CD4-positive, alpha-beta T cell (primary cell): ENCODE measurements at regions not wholly inside any gene's neighbourhood (a gene's known extent, or its start where the extent isn't known, plus 50 kb on each side); places are given as distances from the start of the nearest gene placed in this dataset.

Experiments
- ATAC-seq: fragments of 200-7000 bp; cut with Tn5 transposase; one replicate; pipeline ENCODE4 v1.10.0; 2022; ENCODE audit warnings: mild to moderate bottlenecking; ENCODE audit not compliant: poor library complexity
- CTCF ChIA-PET: fragments of 350-600 bp; sonication (Branson Sonifier 250); formaldehyde crosslinking; loops from one replicate; lab custom pipeline; 2021; ENCODE audit warnings: antibody characterized with exemption, inconsistent platforms; lab: Charles Lee
- POLR2A ChIA-PET: fragments of 350-600 bp; sonication (Branson Sonifier 250); formaldehyde crosslinking; loops from one replicate; lab custom pipeline; 2021; ENCODE audit warnings: antibody characterized with exemption, inconsistent platforms; lab: Charles Lee
- DNase-seq, 14 experiments: peaks; one replicate each; pipeline ENCODE4 v3.0.0-alpha.2; 2013 to 2020; ENCODE audit warnings: mixed read lengths in 2 of 14
- H3K27ac ChIP-seq, 2 donors: one replicate each; pipeline versions ENCODE4 v1.5.1 to v1.7.0; 2013; ENCODE audit warnings: low read length in 2 of 2, low read depth in 1 of 2, mild to moderate bottlenecking in 1 of 2
- H3K27me3 ChIP-seq, 2 experiments: 1 replicate in 1 of 2; 2 replicates in 1 of 2; pipeline versions ENCODE4 v1.6.1 to v1.7.0; 2013; ENCODE audit warnings: low read length in 2 of 2, control low read depth in 1 of 2, mild to moderate bottlenecking in 1 of 2, moderate library complexity in 1 of 2; ENCODE audit not compliant: insufficient read depth in 2 of 2, control insufficient read depth in 1 of 2
- H3K36me3 ChIP-seq: one replicate; pipeline ENCODE4 v1.6.1; 2013; ENCODE audit warnings: low read length, control low read depth; ENCODE audit not compliant: insufficient read depth
- H3K4me1 ChIP-seq: one replicate; pipeline ENCODE4 v1.6.1; 2013; ENCODE audit warnings: low read length, control low read depth; ENCODE audit not compliant: insufficient read depth
- H3K4me3 ChIP-seq: one replicate; pipeline ENCODE4 v1.5.1; 2013; ENCODE audit warnings: mild to moderate bottlenecking, low read length, moderate library complexity
- H3K9me3 ChIP-seq, 2 experiments: 1 replicate in 1 of 2; 2 replicates in 1 of 2; pipeline versions ENCODE4 v1.6.1 to v1.7.0; 2013; ENCODE audit warnings: low read length in 2 of 2, mild to moderate bottlenecking in 2 of 2, control low read depth in 1 of 2, moderate library complexity in 1 of 2; ENCODE audit not compliant: control insufficient read depth in 1 of 2, insufficient read depth in 1 of 2
- H3K27ac Mint-ChIP-seq: one replicate; pipeline ENCODE4 v1.8.0; 2020; ENCODE audit warnings: mixed read lengths
- H3K27me3 Mint-ChIP-seq: one replicate; pipeline ENCODE4 v1.8.0; 2021; ENCODE audit warnings: mixed read lengths
- H3K36me3 Mint-ChIP-seq: one replicate; pipeline ENCODE4 v1.8.0; 2021; ENCODE audit warnings: low read depth, mixed read lengths
- H3K4me1 Mint-ChIP-seq: one replicate; pipeline ENCODE4 v1.8.0; 2021; ENCODE audit warnings: low read depth, mixed read lengths
- H3K4me3 Mint-ChIP-seq: one replicate; pipeline ENCODE4 v1.8.0; 2020; ENCODE audit warnings: mild to moderate bottlenecking, mixed read lengths
- H3K9me3 Mint-ChIP-seq: one replicate; pipeline ENCODE4 v1.8.0; 2020; ENCODE audit warnings: mixed read lengths
- intact Hi-C, 2 experiments: fragments of 100-400 bp; cut with DNase I in 1 of 2; cut with micrococcal nuclease in 1 of 2; formaldehyde crosslinking; loops; one replicate each; pipeline versions ENCODE4 v1.15.1 to v1.9.0; 2023 to 2025; cut with DNase I, micrococcal nuclease
- TF ChIP-seq, protein P1 (sequence below): fragments of 200-600 bp; IDR thresholded peaks from one replicate; pipeline ENCODE4 v1.8.0; 2022; ENCODE audit warnings: antibody characterized with exemption, mild to moderate bottlenecking

- Histone ChIP-seq H3K27ac (no peak overlapping the region), H3K9me3 (peaks cover 0 to 5% of the 10 kb centered on the region in 2 experiments), H3K36me3 (no peaks in the 10 kb centered on the region), H3K4me1 (no peaks in the 10 kb centered on the region), H3K27me3 (no peaks in the 10 kb centered on the region), H3K4me3 (no peak overlapping the region)
- no peak for ATAC-seq
- DNase-seq, result no peak
- POLR2A ChIA-PET, result no interaction called here
- Mint-ChIP-seq H3K27me3 (no peaks in the 10 kb centered on the region), H3K4me1 (no peaks in the 10 kb centered on the region), H3K4me3 (no peak overlapping the region), H3K27ac (no peak overlapping the region), H3K9me3 (peaks cover 4% of the 10 kb centered on the region), H3K36me3 (no peaks in the 10 kb centered on the region)
- CTCF ChIA-PET, result no interaction called here
- intact Hi-C loops, result no loop called here
- TF ChIP-seq, protein P1, sequence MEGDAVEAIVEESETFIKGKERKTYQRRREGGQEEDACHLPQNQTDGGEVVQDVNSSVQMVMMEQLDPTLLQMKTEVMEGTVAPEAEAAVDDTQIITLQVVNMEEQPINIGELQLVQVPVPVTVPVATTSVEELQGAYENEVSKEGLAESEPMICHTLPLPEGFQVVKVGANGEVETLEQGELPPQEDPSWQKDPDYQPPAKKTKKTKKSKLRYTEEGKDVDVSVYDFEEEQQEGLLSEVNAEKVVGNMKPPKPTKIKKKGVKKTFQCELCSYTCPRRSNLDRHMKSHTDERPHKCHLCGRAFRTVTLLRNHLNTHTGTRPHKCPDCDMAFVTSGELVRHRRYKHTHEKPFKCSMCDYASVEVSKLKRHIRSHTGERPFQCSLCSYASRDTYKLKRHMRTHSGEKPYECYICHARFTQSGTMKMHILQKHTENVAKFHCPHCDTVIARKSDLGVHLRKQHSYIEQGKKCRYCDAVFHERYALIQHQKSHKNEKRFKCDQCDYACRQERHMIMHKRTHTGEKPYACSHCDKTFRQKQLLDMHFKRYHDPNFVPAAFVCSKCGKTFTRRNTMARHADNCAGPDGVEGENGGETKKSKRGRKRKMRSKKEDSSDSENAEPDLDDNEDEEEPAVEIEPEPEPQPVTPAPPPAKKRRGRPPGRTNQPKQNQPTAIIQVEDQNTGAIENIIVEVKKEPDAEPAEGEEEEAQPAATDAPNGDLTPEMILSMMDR, result no peak
These were observed 489.0 kb upstream of the CDIN1 start for GRCh38 chr15:36090286-36090946.

GRCh38 chr15:36106640-36107335, 472.6 kb upstream of the CDIN1 start:
- no peaks in the 10 kb centered on the region for H3K4me1 ChIP-seq
- TF ChIP-seq, protein P1, result no peak
- H3K27ac ChIP-seq, result no peak overlapping the region
- Mint-ChIP-seq H3K36me3 (no peaks in the 10 kb centered on the region), H3K9me3 (peaks cover 2% of the 10 kb centered on the region), H3K27ac (no peak overlapping the region), H3K4me3 (no peak overlapping the region), H3K4me1 (no peaks in the 10 kb centered on the region), H3K27me3 (no peaks in the 10 kb centered on the region)
- H3K36me3 ChIP-seq, result no peaks in the 10 kb centered on the region
- no peak overlapping the region for H3K4me3 ChIP-seq
- CTCF ChIA-PET, result no interaction called here
- no peaks in the 10 kb centered on the region for H3K9me3 ChIP-seq
- H3K27me3 ChIP-seq, result no peaks in the 10 kb centered on the region
- POLR2A ChIA-PET, result no interaction called here
- intact Hi-C loops, result no loop called here
- no peak for DNase-seq
- ATAC-seq, result no peak

GRCh38 chr15:36108541-36108940, 470.9 kb upstream of the CDIN1 start:
- TF ChIP-seq, protein P1, result no peak
- intact Hi-C loops, result no loop called here

More at GRCh38 chr15:36108541-36108940, 470.9 kb upstream of the CDIN1 start:
- Mint-ChIP-seq H3K9me3 (peaks cover 2% of the 10 kb centered on the region), H3K27ac (no peak overlapping the region), H3K4me1 (no peaks in the 10 kb centered on the region), H3K4me3 (no peak overlapping the region), H3K27me3 (no peaks in the 10 kb centered on the region), H3K36me3 (no peaks in the 10 kb centered on the region)
- POLR2A ChIA-PET, result no interaction called here
- ATAC-seq, result no peak
- DNase-seq, result no peak
- H3K4me1 ChIP-seq, result no peaks in the 10 kb centered on the region
- H3K4me3 ChIP-seq, result no peak overlapping the region
- no peaks in the 10 kb centered on the region for H3K36me3 ChIP-seq
- CTCF ChIA-PET, result no interaction called here
- no peak overlapping the region for H3K27ac ChIP-seq
- no peaks in the 10 kb centered on the region for H3K27me3 ChIP-seq
- H3K9me3 ChIP-seq, result no peaks in the 10 kb centered on the region
